IPS-18c (cell line): ENCODE measurements at regions not wholly inside any gene's neighbourhood (a gene's known extent, or its start where the extent isn't known, plus 50 kb on each side); places are given as distances from the start of the nearest gene placed in this dataset.

Experiments
- H3K4me3 ChIP-seq: 2 replicates; pipeline ENCODE4 v1.7.0; 2013; ENCODE audit warnings: low read depth, mild to moderate bottlenecking, low read length, moderate library complexity; ENCODE audit not compliant: insufficient read depth
- H3K9me3 ChIP-seq: one replicate; pipeline ENCODE4 v1.6.1; 2013; ENCODE audit warnings: mild to moderate bottlenecking, low read length, moderate library complexity; ENCODE audit not compliant: control insufficient read depth, insufficient read depth

- Histone ChIP-seq H3K4me3 (no peak overlapping the region), H3K9me3 (peaks cover 6% of the 10 kb centered on the region)
Measured at GRCh38 chr1:81144240-81144825, 656.4 kb upstream of the ADGRL2 start.

DNA sequence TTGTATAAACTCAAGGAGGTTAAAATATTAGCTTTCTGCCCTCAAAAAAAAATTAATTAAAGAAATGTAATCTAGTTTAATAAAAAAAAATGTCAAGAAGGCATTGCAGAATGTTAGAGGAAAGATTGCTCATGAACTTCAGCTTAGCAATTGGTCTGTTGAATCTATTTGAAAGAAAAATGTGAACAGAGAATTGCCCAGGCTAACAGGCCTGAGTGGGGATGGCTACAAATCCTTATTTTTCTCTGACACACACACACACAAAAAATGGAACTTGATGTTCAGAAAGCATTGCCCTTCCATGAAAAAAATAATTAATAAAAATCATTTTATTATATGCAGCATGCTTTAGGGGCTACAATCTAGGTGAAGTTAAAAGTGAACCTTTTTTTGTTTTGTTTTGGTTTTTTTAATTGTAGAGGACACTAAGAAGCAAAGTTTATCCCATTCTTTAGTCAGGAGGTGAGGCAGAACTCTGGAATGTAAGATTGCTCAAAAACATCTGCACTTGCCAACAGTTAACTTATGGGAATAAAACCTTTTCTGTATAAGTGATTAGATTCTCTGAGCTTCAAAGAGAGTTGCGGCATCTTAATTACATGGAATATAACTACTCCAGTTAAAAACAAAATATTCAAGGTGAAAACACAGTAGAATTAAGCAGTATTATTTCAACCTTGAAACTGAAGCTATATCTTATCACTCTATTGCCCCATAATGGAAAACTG is 658.5 kb upstream of the ADGRL2 start:
- peaks cover 6% of the 10 kb centered on the region for H3K9me3 ChIP-seq

GRCh38 chr1:81135524-81135923 is 665.2 kb upstream of the ADGRL2 start:
- H3K9me3 ChIP-seq, result no peaks in the 10 kb centered on the region
- no peak overlapping the region for H3K4me3 ChIP-seq

More for the DNA sequence above, 658.5 kb upstream of the ADGRL2 start:
- H3K4me3 ChIP-seq, result no peak overlapping the region

- H3K4me3 ChIP-seq, result no peak overlapping the region
- no peaks in the 10 kb centered on the region for H3K9me3 ChIP-seq
Measured at GRCh38 chr1:81129776-81130175, 671.0 kb upstream of the ADGRL2 start.

DNA sequence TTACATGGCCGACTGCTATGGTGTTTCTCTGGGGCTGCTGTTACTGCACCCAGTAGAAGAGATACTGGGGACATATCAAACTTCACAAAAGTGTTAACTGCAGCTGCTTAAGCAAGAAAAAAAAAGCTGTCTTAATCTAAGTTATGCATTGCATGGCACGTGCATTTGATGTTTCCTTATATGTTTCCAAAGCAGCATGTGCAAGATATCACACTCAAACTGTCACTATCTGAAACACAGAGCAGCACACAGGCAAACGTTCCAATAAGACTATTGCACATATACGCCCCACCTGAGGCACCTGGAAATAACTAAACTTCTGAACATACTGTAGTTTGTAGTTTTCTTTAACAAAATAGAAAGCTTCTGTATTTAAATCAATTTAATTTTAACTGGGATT is 671.4 kb upstream of the ADGRL2 start:
- Histone ChIP-seq H3K9me3 (no peaks in the 10 kb centered on the region), H3K4me3 (no peak overlapping the region)

GRCh38 chr1:81128079-81128478 is 672.7 kb upstream of the ADGRL2 start:
- H3K4me3 ChIP-seq, result no peak overlapping the region
- no peaks in the 10 kb centered on the region for H3K9me3 ChIP-seq

GRCh38 chr1:81126989-81127581 is 673.6 kb upstream of the ADGRL2 start:
- Histone ChIP-seq H3K9me3 (no peaks in the 10 kb centered on the region), H3K4me3 (no peak overlapping the region)

DNA sequence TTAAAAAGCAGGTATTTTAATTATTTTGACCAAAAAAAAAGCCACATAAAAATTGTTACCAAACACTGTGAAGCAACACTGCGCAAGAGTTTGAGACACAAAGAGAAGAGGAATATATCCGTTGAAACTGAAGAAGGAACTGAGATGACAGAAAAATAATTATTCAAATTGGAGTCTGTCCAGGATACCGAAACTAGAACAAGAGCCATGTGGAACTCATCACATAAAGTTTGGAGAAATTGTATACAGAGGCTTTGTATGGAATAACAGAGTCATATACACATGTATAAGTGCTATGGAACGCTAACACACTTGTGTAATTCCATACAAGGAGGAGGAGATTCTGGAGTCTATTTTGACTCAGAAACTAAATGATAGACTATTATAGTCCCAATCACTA is 675.1 kb upstream of the ADGRL2 start:
- Histone ChIP-seq H3K4me3 (no peak overlapping the region), H3K9me3 (no peaks in the 10 kb centered on the region)

- Histone ChIP-seq H3K9me3 (no peaks in the 10 kb centered on the region), H3K4me3 (no peak overlapping the region)
Measured at GRCh38 chr1:81121306-81121705, 679.4 kb upstream of the ADGRL2 start.

GRCh38 chr1:81119319-81119718 is 681.4 kb upstream of the ADGRL2 start:
- Histone ChIP-seq H3K4me3 (no peak overlapping the region), H3K9me3 (no peaks in the 10 kb centered on the region)

GRCh38 chr1:81118550-81118949 is 682.2 kb upstream of the ADGRL2 start:
- H3K4me3 ChIP-seq, result no peak overlapping the region

GRCh38 chr1:81115422-81115821 is 685.3 kb upstream of the ADGRL2 start:
- Histone ChIP-seq H3K9me3 (no peaks in the 10 kb centered on the region), H3K4me3 (no peak overlapping the region)

More at GRCh38 chr1:81118550-81118949, 682.2 kb upstream of the ADGRL2 start:
- no peaks in the 10 kb centered on the region for H3K9me3 ChIP-seq

- H3K9me3 ChIP-seq, result no peaks in the 10 kb centered on the region
- no peak overlapping the region for H3K4me3 ChIP-seq
Measured at GRCh38 chr1:81114191-81114590, 686.5 kb upstream of the ADGRL2 start.

GRCh38 chr1:81113688-81114087 is 687.0 kb upstream of the ADGRL2 start:
- no peaks in the 10 kb centered on the region for H3K9me3 ChIP-seq

DNA sequence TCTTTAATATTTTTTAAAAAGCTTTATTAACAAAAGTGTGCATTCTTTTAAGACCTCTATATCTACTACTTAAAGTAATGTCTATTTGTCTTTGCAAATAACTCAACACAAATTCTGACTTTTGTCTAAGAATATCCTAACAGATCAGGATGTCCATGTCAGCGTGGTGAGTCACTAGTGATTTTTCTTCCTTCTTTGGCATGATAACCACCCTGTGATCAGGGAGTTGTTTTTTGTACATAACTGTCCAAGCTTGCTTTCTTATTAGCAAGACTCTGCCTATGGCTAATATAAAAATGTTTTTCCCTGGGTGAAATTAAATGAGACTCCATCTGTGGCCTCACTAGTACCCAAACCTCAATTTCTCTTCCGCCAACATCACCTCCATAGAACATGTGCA is 688.9 kb upstream of the ADGRL2 start:
- H3K9me3 ChIP-seq, result peaks cover 2% of the 10 kb centered on the region
- no peak overlapping the region for H3K4me3 ChIP-seq

More at GRCh38 chr1:81113688-81114087, 687.0 kb upstream of the ADGRL2 start:
- no peak overlapping the region for H3K4me3 ChIP-seq

GRCh38 chr1:81109038-81109437 is 691.7 kb upstream of the ADGRL2 start:
- peaks cover 2% of the 10 kb centered on the region for H3K9me3 ChIP-seq
- no peak overlapping the region for H3K4me3 ChIP-seq

DNA sequence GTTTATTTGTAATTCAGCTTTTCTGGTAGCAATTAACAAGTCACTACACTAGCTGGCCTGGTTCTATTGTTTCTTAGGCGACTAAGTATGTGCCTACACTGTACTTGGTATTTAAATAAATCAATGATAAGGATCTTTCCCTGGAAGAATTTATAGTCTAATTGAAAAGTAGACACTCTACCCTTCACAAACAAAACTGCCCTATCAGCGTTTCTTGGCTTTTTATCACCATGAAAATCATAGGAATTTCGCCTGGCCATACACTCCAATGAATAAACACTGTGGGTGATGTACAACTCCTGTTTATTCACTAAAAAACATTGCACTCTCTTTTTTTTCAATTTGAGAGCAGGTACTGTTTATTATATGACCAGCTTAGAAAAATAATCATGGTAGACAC is 702.9 kb upstream of the ADGRL2 start:
- H3K9me3 ChIP-seq, result no peaks in the 10 kb centered on the region
- no peak overlapping the region for H3K4me3 ChIP-seq

- Histone ChIP-seq H3K4me3 (no peak overlapping the region), H3K9me3 (no peaks in the 10 kb centered on the region)
Measured at GRCh38 chr1:81073580-81073979, 727.2 kb upstream of the ADGRL2 start.
